T47D (cell line): ENCODE measurements at regions not wholly inside any gene's neighbourhood (a gene's known extent, or its start where the extent isn't known, plus 50 kb on each side); places are given as distances from the start of the nearest gene placed in this dataset.

Source experiments
- DNase-seq, 2 experiments: peaks; one replicate each; pipeline versions ENCODE4 v3.0.0 to v3.0.0-alpha.2; 2011 to 2012; ENCODE audit warnings: low read depth in 1 of 2, low spot score in 1 of 2
- JUND ChIP-seq: IDR thresholded peaks from 2 replicates; pipeline ENCODE4 v1.6.1; 2012; ENCODE audit warnings: low read depth
- in situ Hi-C: cut with HindIII; loops from 2 replicates; pipeline ENCODE4 v1.10.0; 2016; ENCODE audit warnings: low sequenced_read_pairs, low pct_unique_long_range_greater_than_20kb

DNA sequence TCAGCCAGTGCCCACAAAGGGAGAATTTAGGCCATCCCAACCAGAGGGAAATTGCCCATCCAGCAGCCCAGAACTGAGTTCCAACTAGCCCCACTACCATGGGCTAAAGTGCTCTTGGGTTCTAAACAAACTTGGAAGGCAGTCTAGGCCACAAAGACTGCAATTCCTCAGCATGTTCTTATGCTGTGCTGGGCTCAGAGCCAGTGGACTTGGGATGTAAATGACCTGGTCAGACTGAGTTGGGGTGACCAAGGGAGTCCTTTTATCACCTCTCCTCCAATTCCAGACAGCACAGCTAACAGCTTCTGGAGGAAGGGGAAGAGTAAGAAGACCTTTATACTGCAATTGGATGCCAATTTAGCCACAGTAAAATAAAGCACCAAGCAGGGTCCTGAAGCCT lies 607.2 kb upstream of the KCND2 start:
- no peak for DNase-seq
- in situ Hi-C loops = no loop called here
- TF ChIP-seq JUND = no peak

DNA sequence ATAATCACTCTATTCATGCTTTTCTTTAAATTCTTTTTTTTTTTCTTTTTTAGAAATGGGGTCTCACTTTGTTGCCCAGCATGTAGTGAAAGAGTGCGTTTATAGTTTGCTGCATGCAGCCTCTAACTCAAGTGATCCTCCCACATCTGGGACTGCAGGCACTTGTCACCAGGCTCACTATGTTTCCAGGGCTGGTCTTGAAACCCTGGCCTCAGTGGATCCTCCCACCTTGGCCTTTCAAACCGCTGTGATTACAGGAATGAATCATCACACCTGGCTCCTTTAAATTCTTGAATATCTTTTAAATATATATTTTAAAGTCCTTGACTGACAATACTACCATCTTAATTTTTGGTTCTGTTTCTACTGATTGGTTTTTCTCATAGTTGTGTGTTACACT lies 591.6 kb upstream of the KCND2 start:
- DNase-seq = no peak
- no peak for TF ChIP-seq JUND
- in situ Hi-C loops = no loop called here

DNA sequence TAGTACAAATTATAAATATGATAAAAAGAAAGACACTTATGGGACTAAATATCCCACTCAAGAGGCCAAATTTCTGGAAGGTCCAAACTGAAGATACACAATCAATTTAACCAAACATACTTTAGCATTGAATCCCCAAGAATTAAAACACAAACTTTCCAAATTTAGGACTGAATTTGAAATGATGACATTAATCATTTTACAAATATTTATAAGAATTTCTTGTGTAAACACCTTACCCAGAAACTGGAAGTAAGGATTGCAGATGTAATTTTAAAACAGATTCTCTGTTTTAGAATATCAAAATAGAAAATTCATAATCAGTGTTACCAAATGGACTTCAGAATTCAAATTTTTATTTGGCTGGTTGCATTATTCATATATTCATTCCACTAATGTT lies 588.2 kb upstream of the KCND2 start:
- no peak for DNase-seq
- in situ Hi-C loops = no loop called here
- TF ChIP-seq JUND = no peak

DNA sequence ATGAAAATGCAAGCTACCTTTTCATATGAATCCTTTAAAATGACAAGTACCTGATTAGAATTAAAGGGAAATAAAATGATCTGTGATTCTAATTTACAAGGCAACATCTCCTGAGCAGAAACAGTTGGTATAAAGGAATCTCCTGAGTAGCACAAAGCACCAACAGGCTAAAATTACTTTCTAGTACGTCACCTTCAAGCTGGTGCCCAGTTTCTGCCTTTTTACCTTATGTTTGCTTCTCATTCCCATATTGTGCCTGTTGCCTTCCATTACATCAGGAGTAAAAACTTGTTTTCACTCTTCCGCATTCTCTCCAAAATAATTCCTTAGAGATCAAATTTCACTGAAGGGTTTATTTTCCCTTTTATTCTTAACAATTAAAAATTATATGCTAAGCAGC lies 587.1 kb upstream of the KCND2 start:
- no peak for DNase-seq
- in situ Hi-C loops = no loop called here
- no peak for TF ChIP-seq JUND

DNA sequence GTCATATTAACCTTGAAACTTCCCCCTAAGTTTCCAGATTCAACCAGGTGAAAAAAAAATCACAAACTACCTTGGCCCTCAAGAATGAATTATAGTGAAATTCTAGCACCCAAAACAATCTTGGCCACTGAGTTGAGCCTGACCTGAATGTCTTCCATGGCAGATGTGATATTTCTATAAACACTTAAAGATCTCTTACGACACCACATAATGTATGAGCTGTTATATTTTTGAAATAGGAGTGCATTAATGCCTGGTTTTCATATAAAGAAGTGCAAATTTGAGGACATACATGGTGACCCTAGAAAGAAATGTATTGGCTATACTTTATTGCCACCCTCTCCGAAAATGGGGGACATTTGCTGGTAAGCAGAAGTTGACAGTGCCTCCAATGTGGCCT lies 584.1 kb upstream of the KCND2 start:
- DNase-seq = no peak
- in situ Hi-C loops = no loop called here
- TF ChIP-seq JUND = no peak

DNA sequence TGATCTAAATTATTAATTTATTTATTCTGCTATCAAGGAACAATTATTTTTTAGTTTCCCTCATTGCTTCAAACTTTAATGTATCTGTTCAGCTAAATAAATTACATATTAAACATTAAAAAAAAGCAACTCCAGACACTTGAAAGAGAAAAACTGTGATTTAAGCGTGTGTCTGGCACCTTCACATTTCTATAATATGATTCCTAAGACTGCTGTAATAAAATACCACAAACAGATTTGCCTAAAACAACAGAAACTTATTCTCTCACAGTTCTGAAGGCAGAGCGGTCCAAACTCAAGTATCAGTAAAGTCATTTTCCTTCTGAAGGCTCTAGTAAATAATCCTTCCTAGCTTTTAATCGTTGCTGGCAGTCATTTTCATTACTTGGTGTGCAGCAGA lies 580.4 kb upstream of the KCND2 start:
- in situ Hi-C loops = no loop called here
- DNase-seq = no peak
- no peak for TF ChIP-seq JUND

DNA sequence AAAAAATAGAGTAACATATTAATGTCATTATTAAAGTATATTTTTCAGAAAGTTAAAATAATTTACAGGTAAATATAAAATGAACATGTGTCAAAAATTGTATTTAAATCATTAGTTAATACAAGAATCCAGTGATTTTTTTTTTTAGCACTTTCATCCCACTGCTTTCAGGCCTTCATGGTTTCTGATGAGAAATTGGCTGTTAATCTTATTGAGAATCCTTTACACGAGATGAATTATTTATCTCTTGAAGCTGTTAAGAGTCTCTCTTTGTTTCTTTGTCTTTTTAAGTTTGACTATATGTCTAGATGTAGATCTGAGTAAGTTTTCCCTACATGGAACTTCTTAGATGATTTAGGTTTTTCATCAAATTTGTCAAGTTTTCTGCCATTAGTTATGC lies 578.5 kb upstream of the KCND2 start:
- no peak for DNase-seq
- no peak for TF ChIP-seq JUND
- in situ Hi-C loops = no loop called here

DNA sequence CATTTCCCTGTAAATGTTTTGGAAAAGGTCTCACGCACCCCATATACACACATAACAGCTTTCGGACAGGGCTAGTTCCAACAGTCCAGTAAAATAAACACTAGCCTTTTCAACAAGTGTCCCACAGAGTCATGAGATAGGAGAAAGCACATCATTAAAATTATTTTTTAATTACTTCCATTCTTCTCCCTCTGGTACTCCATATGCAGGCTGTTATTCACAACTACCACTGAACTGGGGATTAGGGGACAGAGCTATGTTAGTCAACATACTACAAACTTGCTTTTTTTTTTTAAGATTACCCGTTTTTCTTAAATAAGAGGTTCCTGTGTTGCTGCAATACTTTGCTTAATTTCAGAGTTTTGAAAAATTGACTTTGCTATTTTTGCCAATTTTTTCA lies 576.6 kb upstream of the KCND2 start:
- in situ Hi-C loops = no loop called here
- no peak for TF ChIP-seq JUND
- DNase-seq = no peak

DNA sequence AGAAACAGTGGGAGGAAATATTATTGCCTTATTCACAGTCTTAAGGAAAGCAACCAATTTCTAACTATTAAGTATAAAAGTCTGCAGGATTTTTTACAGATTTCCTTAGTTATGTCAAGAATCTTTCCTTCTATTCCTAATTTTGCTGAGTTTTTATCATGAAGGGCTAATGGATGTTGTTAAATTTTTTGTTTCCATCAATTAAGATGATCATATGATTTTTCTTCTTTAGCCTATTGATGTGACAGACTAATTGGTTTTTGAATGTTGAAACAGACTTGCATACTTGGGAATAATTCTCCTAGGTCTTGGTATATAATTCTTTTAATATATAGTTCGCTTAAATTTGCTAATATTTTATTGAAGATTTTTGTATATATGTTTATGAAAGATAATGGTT lies 569.1 kb upstream of the KCND2 start:
- no peak for DNase-seq
- TF ChIP-seq JUND = no peak
- in situ Hi-C loops = no loop called here

DNA sequence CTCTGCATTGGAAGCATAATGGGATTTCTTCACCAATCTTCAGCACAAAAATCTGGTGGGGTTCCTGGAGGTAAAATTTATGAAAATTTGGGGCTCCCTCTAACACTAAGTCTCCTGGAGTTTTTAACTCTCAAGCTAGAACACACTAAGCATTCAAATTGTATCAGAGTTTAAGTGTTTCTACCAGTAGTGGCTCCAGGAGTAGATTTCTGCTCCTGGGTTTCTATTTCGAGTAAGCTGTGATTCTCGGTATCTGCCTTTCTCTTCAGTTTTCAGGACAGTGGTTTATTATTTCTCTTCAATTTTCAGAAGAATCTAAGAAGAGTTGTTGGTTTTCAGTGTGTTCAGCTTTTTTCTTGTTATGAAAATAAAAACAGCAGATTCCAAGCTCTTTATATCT lies 566.4 kb upstream of the KCND2 start:
- in situ Hi-C loops = no loop called here

DNA sequence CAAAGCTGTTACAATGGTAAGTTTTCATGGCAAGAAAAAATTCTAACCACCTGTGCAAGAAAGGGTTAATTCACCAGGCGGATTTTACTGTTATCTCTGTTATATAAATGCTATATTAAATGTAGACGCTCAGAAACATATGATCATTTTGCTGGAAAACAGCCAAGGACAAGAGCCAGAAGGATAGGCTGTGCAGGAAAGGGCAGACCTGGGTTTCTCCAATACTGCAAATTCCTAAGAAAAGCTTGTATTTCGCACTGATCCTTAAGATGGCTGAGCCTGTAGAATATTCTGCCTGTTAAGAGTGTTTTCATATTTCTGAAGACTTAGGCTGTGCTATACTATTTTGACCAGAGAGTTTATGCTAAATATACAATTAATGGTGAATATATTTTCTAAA lies 564.1 kb upstream of the KCND2 start:
- no peak for TF ChIP-seq JUND
- DNase-seq = no peak
- in situ Hi-C loops = no loop called here

More for the DNA sequence above, 566.4 kb upstream of the KCND2 start:
- no peak for DNase-seq
- no peak for TF ChIP-seq JUND

DNA sequence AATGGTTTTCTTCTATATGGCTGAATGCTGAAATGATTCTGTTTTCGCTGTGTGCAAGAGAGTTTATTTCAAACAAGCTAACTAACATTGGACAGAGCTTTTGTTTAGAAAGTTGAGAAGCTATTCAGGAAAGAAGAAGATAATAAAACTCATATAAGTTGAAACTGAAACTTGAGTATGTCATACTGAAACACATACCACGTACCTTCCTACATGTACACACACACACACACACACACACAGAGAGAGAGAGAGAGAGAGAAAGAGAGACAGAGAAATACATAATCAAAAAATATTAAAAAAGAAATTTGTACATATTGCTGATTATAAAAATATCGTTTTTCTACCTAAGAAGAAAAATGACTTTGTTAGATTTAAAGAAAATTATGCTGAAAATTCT lies 561.9 kb upstream of the KCND2 start:
- DNase-seq = no peak
- TF ChIP-seq JUND = no peak
- in situ Hi-C loops = no loop called here

DNA sequence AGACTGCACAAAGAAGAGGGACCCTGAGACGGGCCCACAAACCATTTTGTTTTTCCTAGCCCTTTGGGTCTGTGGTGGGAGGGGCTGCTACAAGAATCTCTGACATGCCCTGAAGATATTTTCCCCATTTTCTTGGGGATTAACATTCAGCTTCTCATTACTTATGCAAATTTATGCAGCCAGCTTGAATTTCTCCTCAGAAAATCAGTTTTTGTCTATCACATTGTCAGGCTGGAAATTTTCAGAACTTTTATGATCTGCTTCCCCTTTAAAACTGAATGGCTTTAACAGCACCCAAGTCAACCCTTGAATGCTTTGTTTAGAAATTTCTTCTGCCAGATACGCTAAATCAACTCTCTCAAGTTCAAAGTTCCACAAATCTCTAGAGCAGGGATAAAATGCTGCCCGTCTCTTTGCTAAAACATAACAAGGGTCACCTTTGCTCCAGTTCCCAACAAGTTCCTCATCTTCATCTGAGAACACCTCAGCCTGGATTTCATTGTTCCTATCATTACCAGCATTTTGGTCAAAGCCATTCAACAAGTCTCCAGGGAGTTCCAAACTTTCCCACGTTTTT lies 560.0 kb upstream of the KCND2 start:
- in situ Hi-C loops = no loop called here
- TF ChIP-seq JUND = no peak
- DNase-seq = no peak

DNA sequence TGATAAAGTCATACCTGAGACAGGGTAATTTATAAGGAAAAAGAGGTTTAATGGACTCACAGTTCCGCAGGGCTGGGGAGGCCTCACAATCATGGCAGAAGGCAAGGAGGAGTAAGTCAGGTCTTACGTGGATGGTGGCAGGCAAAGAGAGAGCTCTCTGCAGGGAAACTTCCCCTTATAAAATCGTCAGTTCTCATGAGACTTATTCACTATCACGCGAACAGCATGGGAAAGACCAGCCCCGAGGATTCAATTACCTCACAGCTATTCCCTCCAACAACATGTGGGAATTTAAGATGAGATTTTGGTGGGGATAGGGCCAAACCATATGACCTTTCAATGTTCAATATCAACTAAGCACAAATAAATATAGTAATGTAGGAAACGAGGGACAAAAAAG lies 559.4 kb upstream of the KCND2 start:
- no peak for DNase-seq
- in situ Hi-C loops = no loop called here
- no peak for TF ChIP-seq JUND

DNA sequence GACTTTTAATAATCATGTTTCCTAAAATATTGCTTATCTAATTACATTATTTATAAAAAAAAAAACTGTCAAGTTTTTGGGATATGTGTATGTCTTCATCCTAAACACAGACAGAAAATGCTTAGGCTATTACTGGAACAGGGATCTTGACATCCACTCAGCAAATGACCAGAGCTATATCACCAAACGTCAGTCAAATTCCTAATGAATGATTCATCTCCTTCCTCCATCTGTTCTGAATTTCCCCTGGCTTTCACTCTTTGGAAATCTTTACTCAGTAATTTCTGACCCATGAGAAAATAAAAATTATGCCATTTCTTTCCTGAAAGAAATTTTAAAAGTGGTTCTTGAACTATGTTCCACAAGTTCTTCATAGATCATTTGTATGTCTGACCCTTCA lies 552.4 kb upstream of the KCND2 start:
- DNase-seq = no peak
- TF ChIP-seq JUND = no peak
- in situ Hi-C loops = no loop called here
